ENCODE measurements at regions not wholly inside any gene's neighbourhood (a gene's known extent, or its start where the extent isn't known, plus 50 kb on each side); places are given as distances from the start of the nearest gene placed in this dataset.

DNA sequence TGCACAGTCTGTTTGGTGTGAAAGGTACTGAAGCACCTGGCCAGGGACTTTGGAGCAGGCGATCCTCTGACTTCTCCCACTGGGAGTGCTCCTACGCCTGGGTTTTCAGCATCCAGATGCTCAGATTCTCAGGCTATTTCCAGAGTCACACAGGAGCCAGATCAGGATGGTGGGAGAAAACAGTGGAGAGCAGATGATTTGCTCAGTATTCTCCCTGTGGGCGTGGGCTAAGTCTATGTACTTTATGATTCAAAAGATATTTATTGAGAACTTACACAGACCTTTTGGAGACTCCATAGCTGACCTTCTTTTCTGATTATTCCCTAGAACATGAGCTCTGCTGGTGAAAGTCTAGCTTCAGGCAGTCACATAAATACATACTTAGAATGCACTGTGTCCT is 134.6 kb downstream of the TENT5C start:
- intact Hi-C loops (cut with micrococcal nuclease) = no loop called here
- Histone ChIP-seq H2BK20ac (ENCODE audit: low read depth, low read length) (no peak overlapping the region), H3K4ac (ENCODE audit: low read depth, low read length) (no peak overlapping the region), H3K4me3 (ENCODE audit: insufficient read depth, low read depth, low read length) (no peak overlapping the region), H3K9me3 (ENCODE audit: control insufficient read depth, insufficient read depth, low read length) (no peaks in the 10 kb centered on the region), H3K27me3 (ENCODE audit: control insufficient read depth, insufficient read depth, low read length) (no peaks in the 10 kb centered on the region), H3K56ac (ENCODE audit: extremely low read depth, insufficient read depth, low read length) (no peak overlapping the region), H3K4me1 (ENCODE audit: control insufficient read depth, insufficient read depth, low read length) (0 out of 2 replicates have a peak, but pooled peaks cover 2% of the 10 kb centered on the region), H3K9ac (ENCODE audit: low read depth, low read length) (no peak overlapping the region), H3K9me1 (ENCODE audit: insufficient read depth, low read length) (no peaks in the 10 kb centered on the region), H3K18ac (ENCODE audit: low read depth, low read length) (no peak overlapping the region), H3K4me2 (ENCODE audit: low read depth, low read length) (0 out of 2 replicates have a peak overlapping the region, but pooled peaks have one; percentile 7), H3K14ac (replicated peaks; ENCODE audit: low read depth, low read length) (no peak overlapping the region; the same call in 1 of the 2 replicates), H4K8ac (ENCODE audit: low read depth in 2 of 2, low read length in 2 of 2) (no peak overlapping the region; a peak in 1 of 4 replicates), H4K91ac (ENCODE audit: insufficient read depth, low read depth, low read length) (no peak overlapping the region), H2AK9ac (replicated peaks; ENCODE audit: low read depth, low read length, poor library complexity) (no peak overlapping the region), H3K36me3 (ENCODE audit: control insufficient read depth, insufficient read depth, low read length) (no peaks in the 10 kb centered on the region), H3K23ac (ENCODE audit: low read depth, low read length) (no peak overlapping the region), H2BK5ac (ENCODE audit: low read depth, low read length, poor library complexity, severe bottlenecking) (no peak overlapping the region), H2AFZ (replicated peaks; ENCODE audit: low read length, poor library complexity) (peak overlapping the region; percentile 55), H2AK5ac (ENCODE audit: low read depth, low read length) (no peak overlapping the region), H2BK120ac (ENCODE audit: low read depth, low read length) (no peak overlapping the region), H3K79me1 (ENCODE audit: low read depth in 1 of 2, low read length in 2 of 2) (no peaks in the 10 kb centered on the region), H2BK15ac (ENCODE audit: low read depth, low read length) (no peak overlapping the region), H4K20me1 (ENCODE audit: insufficient read depth, low read length) (no peaks in the 10 kb centered on the region), H3K27ac (ENCODE audit: insufficient read depth, low read length) (no peak overlapping the region), H4K5ac (ENCODE audit: low read depth, low read length) (no peak overlapping the region)
- POLR2A ChIA-PET (ENCODE audit: unreplicated experiment) = no interaction called here
- DNase-seq (no peak), ATAC-seq (ENCODE audit: low read depth) (peak; percentile 63)
- no TSS peak for BruUV-seq (replicated peaks)
- dilution Hi-C loops (cut with HindIII; ENCODE audit: low sequenced_read_pairs, unreplicated experiment) = no loop called here
- CTCF ChIA-PET = interaction anchor here (0.7 to 1.4 kb wide), 2 partner anchors 13 to 14 kb away, joined by 3 to 4 read pairs; no protein-coding TSS in a partner anchor
- in situ Hi-C loops (cut with MboI; ENCODE audit: low sequenced_read_pairs) = no loop called here
- WGBS, 2 experiments (ENCODE audit: extremely low coverage in 2 of 2, insufficient read length in 1 of 2) = no CpG with 5 or more reads among the region's 3 CpGs
- TF ChIP-seq CEBPB (IDR thresholded peaks at IDR 0.05; ENCODE audit: low read depth, low read length) (no peak), MAFK (IDR thresholded peaks at IDR 0.05; ENCODE audit: low read depth, low read length) (no peak), FOS (IDR thresholded peaks at IDR 0.05; ENCODE audit: low read depth, low read length) (no peak), BHLHE40 (IDR thresholded peaks at IDR 0.05; ENCODE audit: low read depth, low read length) (no peak), MAZ (IDR thresholded peaks at IDR 0.05; ENCODE audit: borderline replicate concordance, low read depth, low read length) (no peak), NFE2L2 (IDR thresholded peaks at IDR 0.05; ENCODE audit: low read depth, low read length) (no peak), RAD21 (IDR thresholded peaks at IDR 0.05; ENCODE audit: low read length) (no peak), SMC3 (IDR thresholded peaks at IDR 0.05; ENCODE audit: low read depth, low read length) (no peak), RFX5 (IDR thresholded peaks at IDR 0.05; ENCODE audit: low read depth, low read length) (no peak), MXI1 (IDR thresholded peaks at IDR 0.05; ENCODE audit: borderline replicate concordance, low read depth, low read length) (no peak), RCOR1 (IDR thresholded peaks at IDR 0.05; ENCODE audit: insufficient replicate concordance, low read length) (no peak), POLR2A (IDR thresholded peaks at IDR 0.05; ENCODE audit: low read depth, low read length) (no peak)
- TF ChIP-seq, protein P1, sequence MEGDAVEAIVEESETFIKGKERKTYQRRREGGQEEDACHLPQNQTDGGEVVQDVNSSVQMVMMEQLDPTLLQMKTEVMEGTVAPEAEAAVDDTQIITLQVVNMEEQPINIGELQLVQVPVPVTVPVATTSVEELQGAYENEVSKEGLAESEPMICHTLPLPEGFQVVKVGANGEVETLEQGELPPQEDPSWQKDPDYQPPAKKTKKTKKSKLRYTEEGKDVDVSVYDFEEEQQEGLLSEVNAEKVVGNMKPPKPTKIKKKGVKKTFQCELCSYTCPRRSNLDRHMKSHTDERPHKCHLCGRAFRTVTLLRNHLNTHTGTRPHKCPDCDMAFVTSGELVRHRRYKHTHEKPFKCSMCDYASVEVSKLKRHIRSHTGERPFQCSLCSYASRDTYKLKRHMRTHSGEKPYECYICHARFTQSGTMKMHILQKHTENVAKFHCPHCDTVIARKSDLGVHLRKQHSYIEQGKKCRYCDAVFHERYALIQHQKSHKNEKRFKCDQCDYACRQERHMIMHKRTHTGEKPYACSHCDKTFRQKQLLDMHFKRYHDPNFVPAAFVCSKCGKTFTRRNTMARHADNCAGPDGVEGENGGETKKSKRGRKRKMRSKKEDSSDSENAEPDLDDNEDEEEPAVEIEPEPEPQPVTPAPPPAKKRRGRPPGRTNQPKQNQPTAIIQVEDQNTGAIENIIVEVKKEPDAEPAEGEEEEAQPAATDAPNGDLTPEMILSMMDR (conservative IDR thresholded peaks at IDR 0.05; ENCODE audit: low read depth, low read length) = no peak
- TF ChIP-seq, protein P2, sequence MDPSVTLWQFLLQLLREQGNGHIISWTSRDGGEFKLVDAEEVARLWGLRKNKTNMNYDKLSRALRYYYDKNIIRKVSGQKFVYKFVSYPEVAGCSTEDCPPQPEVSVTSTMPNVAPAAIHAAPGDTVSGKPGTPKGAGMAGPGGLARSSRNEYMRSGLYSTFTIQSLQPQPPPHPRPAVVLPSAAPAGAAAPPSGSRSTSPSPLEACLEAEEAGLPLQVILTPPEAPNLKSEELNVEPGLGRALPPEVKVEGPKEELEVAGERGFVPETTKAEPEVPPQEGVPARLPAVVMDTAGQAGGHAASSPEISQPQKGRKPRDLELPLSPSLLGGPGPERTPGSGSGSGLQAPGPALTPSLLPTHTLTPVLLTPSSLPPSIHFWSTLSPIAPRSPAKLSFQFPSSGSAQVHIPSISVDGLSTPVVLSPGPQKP (IDR thresholded peaks at IDR 0.05; ENCODE audit: borderline replicate concordance, low read depth, low read length) = no peak
- TF ChIP-seq, protein P3, sequence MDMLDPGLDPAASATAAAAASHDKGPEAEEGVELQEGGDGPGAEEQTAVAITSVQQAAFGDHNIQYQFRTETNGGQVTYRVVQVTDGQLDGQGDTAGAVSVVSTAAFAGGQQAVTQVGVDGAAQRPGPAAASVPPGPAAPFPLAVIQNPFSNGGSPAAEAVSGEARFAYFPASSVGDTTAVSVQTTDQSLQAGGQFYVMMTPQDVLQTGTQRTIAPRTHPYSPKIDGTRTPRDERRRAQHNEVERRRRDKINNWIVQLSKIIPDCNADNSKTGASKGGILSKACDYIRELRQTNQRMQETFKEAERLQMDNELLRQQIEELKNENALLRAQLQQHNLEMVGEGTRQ (IDR thresholded peaks at IDR 0.05; ENCODE audit: low read depth, low read length) = no peak

Data from IMR-90 (cell line).